ENCODE measurements at regions not wholly inside any gene's neighbourhood (a gene's known extent, or its start where the extent isn't known, plus 50 kb on each side); places are given as distances from the start of the nearest gene placed in this dataset.

DNA sequence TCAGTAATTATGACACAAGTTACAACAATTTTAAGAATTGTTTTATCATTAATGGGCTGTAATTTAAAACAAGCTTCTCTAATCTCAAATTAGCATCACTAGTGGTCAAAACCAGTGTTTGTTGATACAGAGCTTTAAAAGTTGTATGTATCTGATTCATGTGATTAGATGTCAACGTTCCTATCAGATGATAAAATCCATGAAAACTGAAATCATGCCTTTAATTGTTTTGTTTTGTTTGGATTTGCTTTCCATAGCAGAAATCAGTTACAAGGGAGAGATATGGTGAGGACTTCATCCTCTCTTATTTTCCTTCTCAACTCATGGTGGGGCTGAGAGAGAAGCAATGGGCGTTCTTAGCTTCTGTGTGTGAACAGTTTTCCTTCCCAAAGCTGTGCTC, 469.6 kb downstream of the PID1 start:
- DNase-seq (no peak), ATAC-seq (no peak)
- TF ChIP-seq, protein P1, sequence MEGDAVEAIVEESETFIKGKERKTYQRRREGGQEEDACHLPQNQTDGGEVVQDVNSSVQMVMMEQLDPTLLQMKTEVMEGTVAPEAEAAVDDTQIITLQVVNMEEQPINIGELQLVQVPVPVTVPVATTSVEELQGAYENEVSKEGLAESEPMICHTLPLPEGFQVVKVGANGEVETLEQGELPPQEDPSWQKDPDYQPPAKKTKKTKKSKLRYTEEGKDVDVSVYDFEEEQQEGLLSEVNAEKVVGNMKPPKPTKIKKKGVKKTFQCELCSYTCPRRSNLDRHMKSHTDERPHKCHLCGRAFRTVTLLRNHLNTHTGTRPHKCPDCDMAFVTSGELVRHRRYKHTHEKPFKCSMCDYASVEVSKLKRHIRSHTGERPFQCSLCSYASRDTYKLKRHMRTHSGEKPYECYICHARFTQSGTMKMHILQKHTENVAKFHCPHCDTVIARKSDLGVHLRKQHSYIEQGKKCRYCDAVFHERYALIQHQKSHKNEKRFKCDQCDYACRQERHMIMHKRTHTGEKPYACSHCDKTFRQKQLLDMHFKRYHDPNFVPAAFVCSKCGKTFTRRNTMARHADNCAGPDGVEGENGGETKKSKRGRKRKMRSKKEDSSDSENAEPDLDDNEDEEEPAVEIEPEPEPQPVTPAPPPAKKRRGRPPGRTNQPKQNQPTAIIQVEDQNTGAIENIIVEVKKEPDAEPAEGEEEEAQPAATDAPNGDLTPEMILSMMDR (IDR thresholded peaks at IDR 0.05): no peak
- no peak for TF ChIP-seq POLR2A (IDR thresholded peaks at IDR 0.05)
- no peaks in the 10 kb centered on the region for H3K4me1 ChIP-seq
- H3K27ac ChIP-seq: no peak overlapping the region
- no peaks in the 10 kb centered on the region for H3K9me3 ChIP-seq
- intact Hi-C loops (cut with DNase I): no loop called here
- 21% methylated on average over 2 of the region's 2 CpGs for WGBS (ENCODE audit: insufficient coverage, low coverage, low lambda C conversion rate, missing lambda C conversion rate)
- no peak overlapping the region for H3K4me3 ChIP-seq
- H3K27me3 ChIP-seq: no peaks in the 10 kb centered on the region
- H3K36me3 ChIP-seq: no peaks in the 10 kb centered on the region

DNA sequence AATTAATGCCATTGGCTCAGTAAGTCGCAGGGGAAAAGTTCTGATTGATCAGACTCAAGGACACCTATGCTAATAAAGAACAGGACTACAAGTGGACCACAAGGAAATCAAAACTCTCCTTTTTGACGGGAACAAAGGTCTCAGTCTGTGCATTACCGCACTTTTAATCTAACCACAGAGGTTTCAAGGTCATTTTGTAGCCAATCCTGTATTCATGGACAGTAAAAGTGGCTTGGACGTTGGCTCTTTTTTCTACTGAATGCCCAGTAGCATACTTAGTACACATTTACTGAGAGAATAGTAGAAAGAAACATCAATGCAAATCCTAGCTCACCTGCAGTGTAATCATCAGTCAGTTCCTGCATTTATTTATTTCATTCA, 471.9 kb downstream of the PID1 start:
- WGBS (ENCODE audit: insufficient coverage, low coverage, low lambda C conversion rate, missing lambda C conversion rate): 54% methylated on average over 4 of the region's 4 CpGs
- Histone ChIP-seq H3K4me1 (no peaks in the 10 kb centered on the region), H3K27me3 (no peaks in the 10 kb centered on the region), H3K27ac (no peak overlapping the region), H3K36me3 (no peaks in the 10 kb centered on the region), H3K4me3 (no peak overlapping the region), H3K9me3 (no peaks in the 10 kb centered on the region)
- no peak for DNase-seq
- TF ChIP-seq, protein P1 (IDR thresholded peaks at IDR 0.05): no peak
- ATAC-seq: no peak
- intact Hi-C loops (cut with DNase I): no loop called here

DNA sequence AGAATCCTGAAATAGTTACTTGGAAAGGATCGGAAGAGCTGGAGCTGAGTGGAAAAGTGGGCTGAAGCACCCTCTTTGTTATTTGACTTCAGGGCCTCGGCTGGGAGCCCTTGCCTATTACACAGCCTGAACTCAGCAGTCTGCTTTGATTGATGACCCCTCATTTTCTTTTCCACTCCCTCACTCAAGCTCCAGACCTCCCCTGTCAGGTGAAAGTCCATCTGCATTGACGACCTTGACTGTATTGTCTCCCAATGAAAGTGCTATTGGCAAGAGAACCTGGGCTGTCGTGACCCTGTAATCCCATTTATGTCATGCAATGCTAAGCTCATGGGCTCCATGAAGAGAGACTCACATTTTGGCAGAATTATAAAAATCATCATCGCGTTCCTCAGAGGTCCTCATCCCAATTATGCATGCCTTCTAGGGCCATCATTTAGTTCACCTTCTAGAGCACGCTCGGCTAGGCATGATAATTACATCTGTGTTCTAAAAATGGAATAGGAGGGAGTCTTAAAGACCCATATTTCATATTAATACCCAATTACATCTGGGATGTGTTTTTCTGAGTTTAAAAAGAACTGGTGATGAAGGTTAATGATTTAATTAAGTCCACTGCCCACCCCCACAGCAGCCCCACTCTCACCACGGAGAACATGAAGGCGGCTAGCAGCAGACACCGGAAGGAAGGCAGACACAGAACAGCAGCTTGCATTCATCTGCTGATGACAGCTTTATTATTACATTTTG, 472.5 kb downstream of the PID1 start:
- Histone ChIP-seq H3K36me3 (no peaks in the 10 kb centered on the region), H3K27me3 (no peaks in the 10 kb centered on the region), H3K4me3 (no peak overlapping the region), H3K4me1 (no peaks in the 10 kb centered on the region), H3K27ac (no peak overlapping the region), H3K9me3 (no peaks in the 10 kb centered on the region)
- 77% methylated on average over 11 of the region's 11 CpGs for WGBS (ENCODE audit: insufficient coverage, low coverage, low lambda C conversion rate, missing lambda C conversion rate)
- TF ChIP-seq, protein P1 (IDR thresholded peaks at IDR 0.05): no peak
- TF ChIP-seq POLR2A (IDR thresholded peaks at IDR 0.05): no peak
- DNase-seq (no peak), ATAC-seq (no peak)
- intact Hi-C loops (cut with DNase I): no loop called here

DNA sequence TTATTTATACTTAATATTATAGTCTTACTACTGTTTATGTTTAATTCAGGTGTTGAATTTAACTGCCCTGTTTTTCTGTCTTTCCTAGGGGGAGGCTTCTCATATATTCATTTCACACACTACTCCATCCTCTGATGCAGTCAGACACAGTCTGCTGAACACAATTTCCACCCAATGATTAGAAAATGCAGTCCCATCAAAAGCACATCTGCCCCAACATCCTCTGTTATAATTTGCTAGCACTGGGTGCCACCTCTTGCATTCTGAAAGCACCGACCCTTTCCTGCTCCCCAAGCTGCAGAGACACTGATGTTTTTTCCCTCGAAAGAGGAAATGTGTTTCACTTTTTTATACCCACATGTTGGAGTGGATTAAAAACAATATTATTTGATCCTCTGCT, 474.7 kb downstream of the PID1 start:
- 62% methylated on average over 2 of the region's 2 CpGs for WGBS (ENCODE audit: insufficient coverage, low coverage, low lambda C conversion rate, missing lambda C conversion rate)
- Histone ChIP-seq H3K36me3 (no peaks in the 10 kb centered on the region), H3K27ac (no peak overlapping the region), H3K9me3 (no peaks in the 10 kb centered on the region), H3K4me3 (no peak overlapping the region), H3K27me3 (no peaks in the 10 kb centered on the region), H3K4me1 (no peaks in the 10 kb centered on the region)
- no peak for ATAC-seq
- TF ChIP-seq POLR2A (IDR thresholded peaks at IDR 0.05): no peak
- TF ChIP-seq, protein P1 (IDR thresholded peaks at IDR 0.05): no peak
- intact Hi-C loops (cut with DNase I): no loop called here
- no peak for DNase-seq

DNA sequence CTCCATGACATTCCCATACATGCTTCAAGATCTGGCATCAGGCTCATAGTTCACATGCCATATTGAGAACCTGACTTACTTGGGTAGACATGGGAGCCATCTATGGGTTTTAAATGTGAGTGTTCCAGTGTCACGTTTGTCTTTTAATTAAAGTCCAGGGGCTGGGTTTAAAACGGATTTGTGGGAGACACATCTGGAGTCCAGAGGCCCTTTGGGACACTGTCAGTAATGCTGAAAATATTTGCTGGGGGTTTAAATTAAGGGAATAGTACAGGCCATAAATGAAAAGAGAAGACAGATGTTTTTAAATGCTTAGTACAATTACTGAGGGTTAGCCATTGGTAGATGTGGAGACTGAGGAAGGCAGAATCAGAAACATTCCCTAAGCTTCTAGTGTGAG, 478.0 kb downstream of the PID1 start:
- intact Hi-C loops (cut with DNase I): no loop called here
- no peak overlapping the region for H3K27ac ChIP-seq
- no peaks in the 10 kb centered on the region for H3K4me1 ChIP-seq
- ATAC-seq (no peak), DNase-seq (no peak)
- no peaks in the 10 kb centered on the region for H3K27me3 ChIP-seq
- no peaks in the 10 kb centered on the region for H3K36me3 ChIP-seq
- no peaks in the 10 kb centered on the region for H3K9me3 ChIP-seq
- WGBS (ENCODE audit: insufficient coverage, low coverage, low lambda C conversion rate, missing lambda C conversion rate): 48% methylated on average over 2 of the region's 2 CpGs
- no peak overlapping the region for H3K4me3 ChIP-seq
- TF ChIP-seq POLR2A (IDR thresholded peaks at IDR 0.05): no peak
- TF ChIP-seq, protein P1 (IDR thresholded peaks at IDR 0.05): no peak

Data from right lobe of liver (tissue), 6 donors.